ENCODE measurements at regions not wholly inside any gene's neighbourhood (a gene's known extent, or its start where the extent isn't known, plus 50 kb on each side); places are given as distances from the start of the nearest gene placed in this dataset.

- TF ChIP-seq CTCF (IDR thresholded peaks at IDR 0.05; ENCODE audit: insufficient read depth, missing control alignments), result no peak
- FAIRE-seq (no peak), DNase-seq (ENCODE audit: insufficient read length, low spot score) (no peak)
Observed at GRCh38 chr6:56852260-56853010, 102.5 kb upstream of the BEND6 start.

GRCh38 chr6:56851541-56852259 lies 103.2 kb upstream of the BEND6 start:
- peak; percentile 68 for TF ChIP-seq CTCF (IDR thresholded peaks at IDR 0.05; ENCODE audit: insufficient read depth, missing control alignments)
- no peak for FAIRE-seq
- DNase-seq (ENCODE audit: insufficient read length, low spot score), result no peak

- no peak for TF ChIP-seq CTCF (IDR thresholded peaks at IDR 0.05; ENCODE audit: insufficient read depth, missing control alignments)
- no peak for FAIRE-seq
- DNase-seq (ENCODE audit: insufficient read length, low spot score), result no peak
Observed at GRCh38 chr6:56851074-56851473, 103.8 kb upstream of the BEND6 start.

GRCh38 chr6:56850626-56851025 lies 104.3 kb upstream of the BEND6 start:
- DNase-seq (ENCODE audit: insufficient read length, low spot score) (no peak), FAIRE-seq (no peak)
- no peak for TF ChIP-seq CTCF (IDR thresholded peaks at IDR 0.05; ENCODE audit: insufficient read depth, missing control alignments)

GRCh38 chr6:56849896-56850295 lies 105.0 kb upstream of the BEND6 start:
- no peak for TF ChIP-seq CTCF (IDR thresholded peaks at IDR 0.05; ENCODE audit: insufficient read depth, missing control alignments)
- no peak for DNase-seq (ENCODE audit: insufficient read length, low spot score)
- FAIRE-seq, result no peak

- no peak for TF ChIP-seq CTCF (IDR thresholded peaks at IDR 0.05; ENCODE audit: insufficient read depth, missing control alignments)
- DNase-seq (ENCODE audit: insufficient read length, low spot score) (no peak), FAIRE-seq (no peak)
Observed at GRCh38 chr6:56848105-56848504, 106.8 kb upstream of the BEND6 start.

- no peak for DNase-seq (ENCODE audit: insufficient read length, low spot score)
- no peak for FAIRE-seq
- no peak for TF ChIP-seq CTCF (IDR thresholded peaks at IDR 0.05; ENCODE audit: insufficient read depth, missing control alignments)
Observed at GRCh38 chr6:56845032-56845431, 109.9 kb upstream of the BEND6 start.
